ENCODE measurements at regions not wholly inside any gene's neighbourhood (a gene's known extent, or its start where the extent isn't known, plus 50 kb on each side); places are given as distances from the start of the nearest gene placed in this dataset.

GRCh38 chr12:114611145-114612018 is 72.6 kb downstream of the TBX3 start:
- TF ChIP-seq, protein P1, sequence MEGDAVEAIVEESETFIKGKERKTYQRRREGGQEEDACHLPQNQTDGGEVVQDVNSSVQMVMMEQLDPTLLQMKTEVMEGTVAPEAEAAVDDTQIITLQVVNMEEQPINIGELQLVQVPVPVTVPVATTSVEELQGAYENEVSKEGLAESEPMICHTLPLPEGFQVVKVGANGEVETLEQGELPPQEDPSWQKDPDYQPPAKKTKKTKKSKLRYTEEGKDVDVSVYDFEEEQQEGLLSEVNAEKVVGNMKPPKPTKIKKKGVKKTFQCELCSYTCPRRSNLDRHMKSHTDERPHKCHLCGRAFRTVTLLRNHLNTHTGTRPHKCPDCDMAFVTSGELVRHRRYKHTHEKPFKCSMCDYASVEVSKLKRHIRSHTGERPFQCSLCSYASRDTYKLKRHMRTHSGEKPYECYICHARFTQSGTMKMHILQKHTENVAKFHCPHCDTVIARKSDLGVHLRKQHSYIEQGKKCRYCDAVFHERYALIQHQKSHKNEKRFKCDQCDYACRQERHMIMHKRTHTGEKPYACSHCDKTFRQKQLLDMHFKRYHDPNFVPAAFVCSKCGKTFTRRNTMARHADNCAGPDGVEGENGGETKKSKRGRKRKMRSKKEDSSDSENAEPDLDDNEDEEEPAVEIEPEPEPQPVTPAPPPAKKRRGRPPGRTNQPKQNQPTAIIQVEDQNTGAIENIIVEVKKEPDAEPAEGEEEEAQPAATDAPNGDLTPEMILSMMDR (conservative IDR thresholded peaks at IDR 0.05; ENCODE audit: low read depth, low read length), result no peak
- no peak for TF ChIP-seq EZH2 (IDR thresholded peaks at IDR 0.05; ENCODE audit: borderline replicate concordance, low read depth, low read length, poor library complexity, severe bottlenecking)

Measured in A673 (cell line).